ENCODE measurements at regions not wholly inside any gene's neighbourhood (a gene's known extent, or its start where the extent isn't known, plus 50 kb on each side); places are given as distances from the start of the nearest gene placed in this dataset.
"Not testable (repeated sequence)": the region's sequence is repeated elsewhere in the genome, so short reads cannot be mapped to it uniquely, and the experiment has no call there.

DNA sequence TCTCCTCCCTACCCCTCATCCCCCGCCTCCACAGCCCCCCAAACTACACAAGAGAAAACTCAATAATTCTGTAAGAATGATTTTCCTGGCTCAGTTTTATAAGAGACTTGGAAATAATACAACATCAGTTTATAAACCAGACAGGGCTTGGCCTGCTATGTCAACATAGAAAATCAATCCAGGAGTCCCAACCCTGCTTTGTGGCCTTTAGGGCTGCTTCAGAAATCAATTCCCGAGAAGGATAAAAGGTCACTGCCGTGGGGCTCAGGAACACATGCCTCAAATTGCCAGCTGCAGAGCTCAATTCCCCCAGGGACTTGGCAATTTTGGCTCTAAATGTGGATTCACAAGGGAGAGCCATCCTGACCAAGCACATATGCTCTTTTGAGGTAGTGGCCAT is 520.8 kb downstream of the TTLL7 start:
- H3K4me1 ChIP-seq (ENCODE audit: control insufficient read depth in 1 of 2, insufficient read depth in 2 of 2, low read length in 2 of 2); H2BK12ac ChIP-seq (ENCODE audit: low read length); H4K8ac ChIP-seq (ENCODE audit: low read depth, low read length); H3K27me3 ChIP-seq (ENCODE audit: insufficient read depth, low read length); H3K4me2 ChIP-seq (ENCODE audit: low read length); H3K9me3 ChIP-seq (ENCODE audit: insufficient read depth, low read depth, low read length); H3K4ac ChIP-seq (ENCODE audit: low read depth, low read length); H3K79me2 ChIP-seq (ENCODE audit: control insufficient read depth, insufficient read depth, low read length, poor library complexity); H3K27ac ChIP-seq (ENCODE audit: low read depth, low read length); H3K14ac ChIP-seq (ENCODE audit: low read length); H3K4me3 ChIP-seq (ENCODE audit: low read depth, low read length); H2AK5ac ChIP-seq (ENCODE audit: low read length); H3K9ac ChIP-seq (ENCODE audit: low read length); DNase-seq; H3K18ac ChIP-seq (ENCODE audit: low read length); H3K23ac ChIP-seq (ENCODE audit: low read length); H4K91ac ChIP-seq (ENCODE audit: low read depth, low read length); H2BK5ac ChIP-seq (ENCODE audit: low read depth, low read length, poor library complexity); H3K79me1 ChIP-seq (ENCODE audit: low read length); H3K36me3 ChIP-seq (ENCODE audit: control insufficient read depth in 1 of 2, insufficient read depth in 2 of 2, low read length in 2 of 2); H4K12ac ChIP-seq (ENCODE audit: low read depth, low read length); H2AFZ ChIP-seq (ENCODE audit: insufficient read depth, low read length, poor library complexity); H2BK120ac ChIP-seq (ENCODE audit: insufficient read depth, low read length, poor library complexity): not testable (repeated sequence)
- no CpG with 5 or more reads among the region's 3 CpGs for WGBS (ENCODE audit: extremely low coverage, insufficient coverage, insufficient read length)

DNA sequence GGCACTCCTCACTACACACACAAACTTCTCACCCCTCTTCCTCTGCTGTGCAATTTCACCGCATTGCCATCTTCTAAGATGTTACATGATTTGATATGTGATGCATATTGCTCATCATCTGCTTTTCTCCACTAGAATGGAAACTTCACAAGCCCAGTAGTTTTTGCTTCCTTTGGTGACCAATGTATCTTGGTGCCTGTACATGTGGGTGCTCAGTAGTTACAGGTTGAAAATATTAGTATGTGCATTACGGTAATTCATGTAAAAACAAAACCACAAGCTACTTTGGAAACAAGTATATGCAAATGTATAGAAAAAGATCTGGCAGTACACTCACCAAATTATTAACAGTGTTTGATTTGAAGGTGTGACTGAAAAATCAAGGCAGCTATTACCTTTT is 522.4 kb downstream of the TTLL7 start:
- not testable (repeated sequence) for H4K8ac ChIP-seq (ENCODE audit: low read depth, low read length); H3K4ac ChIP-seq (ENCODE audit: low read depth, low read length); H2BK120ac ChIP-seq (ENCODE audit: insufficient read depth, low read length, poor library complexity); H3K36me3 ChIP-seq (ENCODE audit: control insufficient read depth in 1 of 2, insufficient read depth in 2 of 2, low read length in 2 of 2); H3K9me3 ChIP-seq (ENCODE audit: insufficient read depth, low read depth, low read length); DNase-seq; H3K4me2 ChIP-seq (ENCODE audit: low read length); H3K79me2 ChIP-seq (ENCODE audit: control insufficient read depth, insufficient read depth, low read length, poor library complexity); H3K27ac ChIP-seq (ENCODE audit: low read depth, low read length); H4K12ac ChIP-seq (ENCODE audit: low read depth, low read length); H3K18ac ChIP-seq (ENCODE audit: low read length); H3K9ac ChIP-seq (ENCODE audit: low read length); H3K27me3 ChIP-seq (ENCODE audit: insufficient read depth, low read length); H2AFZ ChIP-seq (ENCODE audit: insufficient read depth, low read length, poor library complexity); H3K4me1 ChIP-seq (ENCODE audit: control insufficient read depth in 1 of 2, insufficient read depth in 2 of 2, low read length in 2 of 2); H3K14ac ChIP-seq (ENCODE audit: low read length); H3K23ac ChIP-seq (ENCODE audit: low read length); H3K79me1 ChIP-seq (ENCODE audit: low read length); H2AK5ac ChIP-seq (ENCODE audit: low read length); H3K4me3 ChIP-seq (ENCODE audit: low read depth, low read length); H2BK12ac ChIP-seq (ENCODE audit: low read length); H2BK5ac ChIP-seq (ENCODE audit: low read depth, low read length, poor library complexity); H4K91ac ChIP-seq (ENCODE audit: low read depth, low read length)
- WGBS (ENCODE audit: extremely low coverage, insufficient coverage, insufficient read length): no CpG with 5 or more reads among the region's 2 CpGs

DNA sequence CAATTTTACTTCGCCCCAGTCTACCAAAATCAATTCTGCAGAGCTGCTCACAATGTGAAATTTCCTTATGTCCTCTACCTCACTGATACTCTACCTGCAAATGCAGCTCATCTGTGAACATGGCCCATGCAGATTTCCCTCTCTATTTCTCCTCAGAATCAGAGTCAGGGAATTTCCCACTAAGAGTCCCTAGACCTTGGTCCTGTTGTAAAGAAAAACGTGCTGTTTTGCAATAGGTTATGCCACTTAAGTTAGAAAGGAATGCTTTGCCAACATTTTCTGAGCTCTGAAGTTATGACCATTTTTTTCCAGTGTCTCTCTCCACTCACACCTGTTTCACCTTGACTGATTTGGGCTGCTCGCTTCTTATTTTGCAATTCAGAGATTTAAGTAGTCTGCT is 524.0 kb downstream of the TTLL7 start:
- not testable (repeated sequence) for H3K9me3 ChIP-seq (ENCODE audit: insufficient read depth, low read depth, low read length); H2BK120ac ChIP-seq (ENCODE audit: insufficient read depth, low read length, poor library complexity); H3K4me1 ChIP-seq (ENCODE audit: control insufficient read depth in 1 of 2, insufficient read depth in 2 of 2, low read length in 2 of 2); H3K79me1 ChIP-seq (ENCODE audit: low read length); H2BK12ac ChIP-seq (ENCODE audit: low read length); H3K4me3 ChIP-seq (ENCODE audit: low read depth, low read length); H3K4ac ChIP-seq (ENCODE audit: low read depth, low read length); H3K27me3 ChIP-seq (ENCODE audit: insufficient read depth, low read length); H3K4me2 ChIP-seq (ENCODE audit: low read length); H3K36me3 ChIP-seq (ENCODE audit: control insufficient read depth in 1 of 2, insufficient read depth in 2 of 2, low read length in 2 of 2); H2BK5ac ChIP-seq (ENCODE audit: low read depth, low read length, poor library complexity); H3K23ac ChIP-seq (ENCODE audit: low read length); H4K91ac ChIP-seq (ENCODE audit: low read depth, low read length); H3K14ac ChIP-seq (ENCODE audit: low read length); H4K12ac ChIP-seq (ENCODE audit: low read depth, low read length); H2AFZ ChIP-seq (ENCODE audit: insufficient read depth, low read length, poor library complexity); H3K9ac ChIP-seq (ENCODE audit: low read length); H3K79me2 ChIP-seq (ENCODE audit: control insufficient read depth, insufficient read depth, low read length, poor library complexity); H4K8ac ChIP-seq (ENCODE audit: low read depth, low read length); H3K18ac ChIP-seq (ENCODE audit: low read length); H2AK5ac ChIP-seq (ENCODE audit: low read length); H3K27ac ChIP-seq (ENCODE audit: low read depth, low read length)
- WGBS (ENCODE audit: extremely low coverage, insufficient coverage, insufficient read length): no CpG with 5 or more reads among the region's 3 CpGs
- DNase-seq: peak; percentile 9 to 67

DNA sequence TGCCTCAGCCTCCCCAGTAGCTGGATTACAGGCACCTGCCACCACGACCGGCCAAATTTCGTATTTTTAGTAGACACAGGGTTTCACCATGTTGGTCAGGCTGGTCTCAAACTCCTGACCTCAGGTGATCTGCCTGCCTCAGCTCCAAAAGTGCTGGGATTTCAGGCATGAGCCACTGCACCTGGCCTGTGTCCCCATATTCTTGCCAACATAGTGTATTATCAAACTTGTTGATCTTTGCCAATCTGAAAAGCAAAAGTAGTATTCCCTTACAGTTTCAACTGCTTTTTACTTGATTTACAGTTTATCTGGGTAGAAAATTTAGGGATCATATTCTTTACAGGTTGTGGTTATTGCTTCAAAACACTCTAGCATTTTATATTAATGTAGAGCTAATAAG is 524.9 kb downstream of the TTLL7 start:
- not testable (repeated sequence) for H3K4ac ChIP-seq (ENCODE audit: low read depth, low read length); H3K18ac ChIP-seq (ENCODE audit: low read length); H3K4me2 ChIP-seq (ENCODE audit: low read length); H3K9ac ChIP-seq (ENCODE audit: low read length); H3K79me2 ChIP-seq (ENCODE audit: control insufficient read depth, insufficient read depth, low read length, poor library complexity); H3K27me3 ChIP-seq (ENCODE audit: insufficient read depth, low read length); H2BK5ac ChIP-seq (ENCODE audit: low read depth, low read length, poor library complexity); H3K27ac ChIP-seq (ENCODE audit: low read depth, low read length); H3K4me3 ChIP-seq (ENCODE audit: low read depth, low read length); H3K4me1 ChIP-seq (ENCODE audit: control insufficient read depth in 1 of 2, insufficient read depth in 2 of 2, low read length in 2 of 2); DNase-seq; H3K9me3 ChIP-seq (ENCODE audit: insufficient read depth, low read depth, low read length); H2AFZ ChIP-seq (ENCODE audit: insufficient read depth, low read length, poor library complexity); H2AK5ac ChIP-seq (ENCODE audit: low read length); H3K36me3 ChIP-seq (ENCODE audit: control insufficient read depth in 1 of 2, insufficient read depth in 2 of 2, low read length in 2 of 2); H2BK12ac ChIP-seq (ENCODE audit: low read length); H4K91ac ChIP-seq (ENCODE audit: low read depth, low read length); H4K12ac ChIP-seq (ENCODE audit: low read depth, low read length); H3K79me1 ChIP-seq (ENCODE audit: low read length); H3K23ac ChIP-seq (ENCODE audit: low read length); H4K8ac ChIP-seq (ENCODE audit: low read depth, low read length); H2BK120ac ChIP-seq (ENCODE audit: insufficient read depth, low read length, poor library complexity); H3K14ac ChIP-seq (ENCODE audit: low read length)
- WGBS (ENCODE audit: extremely low coverage, insufficient coverage, insufficient read length): no CpG with 5 or more reads among the region's 3 CpGs

DNA sequence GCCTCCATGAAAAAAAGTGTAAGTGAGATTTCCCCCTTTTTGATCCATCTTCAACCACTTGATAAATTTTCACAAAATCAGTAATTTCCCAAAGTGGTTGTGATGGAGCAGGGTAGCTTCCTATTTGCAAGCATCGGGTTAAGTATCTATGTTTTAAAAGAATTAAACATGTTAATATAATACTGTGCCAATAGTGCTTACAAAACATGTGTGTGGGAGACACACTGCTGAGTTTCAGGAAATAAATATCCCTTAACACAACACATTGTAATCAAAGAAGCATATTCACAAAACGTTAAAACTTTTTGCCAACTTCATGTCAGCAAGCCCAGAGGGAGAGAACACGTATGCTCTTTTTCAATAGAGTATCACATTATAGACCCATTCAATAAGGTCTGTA is 526.9 kb downstream of the TTLL7 start:
- not testable (repeated sequence) for H2BK5ac ChIP-seq (ENCODE audit: low read depth, low read length, poor library complexity); H3K27me3 ChIP-seq (ENCODE audit: insufficient read depth, low read length); H3K79me1 ChIP-seq (ENCODE audit: low read length); H3K79me2 ChIP-seq (ENCODE audit: control insufficient read depth, insufficient read depth, low read length, poor library complexity); H3K27ac ChIP-seq (ENCODE audit: low read depth, low read length); H4K12ac ChIP-seq (ENCODE audit: low read depth, low read length); H3K23ac ChIP-seq (ENCODE audit: low read length); H3K36me3 ChIP-seq (ENCODE audit: control insufficient read depth in 1 of 2, insufficient read depth in 2 of 2, low read length in 2 of 2); H3K4me3 ChIP-seq (ENCODE audit: low read depth, low read length); H3K4ac ChIP-seq (ENCODE audit: low read depth, low read length); H4K8ac ChIP-seq (ENCODE audit: low read depth, low read length); H2AK5ac ChIP-seq (ENCODE audit: low read length); H3K18ac ChIP-seq (ENCODE audit: low read length); H3K9ac ChIP-seq (ENCODE audit: low read length); H3K14ac ChIP-seq (ENCODE audit: low read length); H4K91ac ChIP-seq (ENCODE audit: low read depth, low read length); H3K9me3 ChIP-seq (ENCODE audit: insufficient read depth, low read depth, low read length); H3K4me1 ChIP-seq (ENCODE audit: control insufficient read depth in 1 of 2, insufficient read depth in 2 of 2, low read length in 2 of 2); H2BK12ac ChIP-seq (ENCODE audit: low read length); DNase-seq; H2AFZ ChIP-seq (ENCODE audit: insufficient read depth, low read length, poor library complexity); H2BK120ac ChIP-seq (ENCODE audit: insufficient read depth, low read length, poor library complexity); H3K4me2 ChIP-seq (ENCODE audit: low read length)
- no CpG with 5 or more reads among the region's 3 CpGs for WGBS (ENCODE audit: extremely low coverage, insufficient coverage, insufficient read length)
